ENCODE measurements at regions not wholly inside any gene's neighbourhood (a gene's known extent, or its start where the extent isn't known, plus 50 kb on each side); places are given as distances from the start of the nearest gene placed in this dataset.
"Not testable (repeated sequence)": the region's sequence is repeated elsewhere in the genome, so short reads cannot be mapped to it uniquely, and the experiment has no call there.

GRCh38 chrX:46226422-46226821 lies 318.8 kb downstream of the ZNF674 start:
- no peak for DNase-seq (ENCODE audit: low read depth)

GRCh38 chrX:46223499-46223898 lies 321.7 kb downstream of the ZNF674 start:
- not testable (repeated sequence) for DNase-seq (ENCODE audit: low read depth)

- no peak for DNase-seq (ENCODE audit: low read depth)
Observed at GRCh38 chrX:46220822-46221221, 324.4 kb downstream of the ZNF674 start.

- no peak for DNase-seq (ENCODE audit: low read depth)
Observed at GRCh38 chrX:46218373-46218772, 326.8 kb downstream of the ZNF674 start.

GRCh38 chrX:46216406-46216805 lies 328.8 kb downstream of the ZNF674 start:
- no peak for DNase-seq (ENCODE audit: low read depth)

GRCh38 chrX:46211079-46211478 lies 334.1 kb downstream of the ZNF674 start:
- no peak for DNase-seq (ENCODE audit: low read depth)

GRCh38 chrX:46209768-46210167 lies 335.5 kb downstream of the ZNF674 start:
- DNase-seq (ENCODE audit: low read depth), result no peak

GRCh38 chrX:46209037-46209436 lies 336.2 kb downstream of the ZNF674 start:
- no peak for DNase-seq (ENCODE audit: low read depth)

GRCh38 chrX:46208225-46208854 lies 336.9 kb downstream of the ZNF674 start:
- peak; percentile 47 for DNase-seq (ENCODE audit: low read depth)

- DNase-seq (ENCODE audit: low read depth), result no peak
Observed at GRCh38 chrX:46204721-46205422, 340.3 kb downstream of the ZNF674 start.

- peak; percentile 44 for DNase-seq (ENCODE audit: low read depth)
Observed at GRCh38 chrX:46202733-46203514, 342.3 kb downstream of the ZNF674 start.

- no peak for DNase-seq (ENCODE audit: low read depth)
Observed at GRCh38 chrX:46200413-46200812, 344.8 kb downstream of the ZNF674 start.

GRCh38 chrX:46198858-46199257 lies 346.4 kb downstream of the ZNF674 start:
- peak; percentile 34 for DNase-seq (ENCODE audit: low read depth)

GRCh38 chrX:46186811-46187106 lies 358.5 kb downstream of the ZNF674 start:
- not testable (repeated sequence) for DNase-seq (ENCODE audit: low read depth)

- no peak for DNase-seq (ENCODE audit: low read depth)
Observed at GRCh38 chrX:46185923-46186810, 359.1 kb downstream of the ZNF674 start.

- peak; percentile 18 for DNase-seq (ENCODE audit: low read depth)
Observed at GRCh38 chrX:46184749-46185148, 360.5 kb downstream of the ZNF674 start.

- peak; percentile 98 for DNase-seq (ENCODE audit: low read depth)
Observed at GRCh38 chrX:46180258-46180687, 364.9 kb downstream of the ZNF674 start.

GRCh38 chrX:46179748-46180147 lies 365.5 kb downstream of the ZNF674 start:
- no peak for DNase-seq (ENCODE audit: low read depth)

GRCh38 chrX:46178763-46179162 lies 366.5 kb downstream of the ZNF674 start:
- no peak for DNase-seq (ENCODE audit: low read depth)

GRCh38 chrX:46173159-46173558 lies 372.1 kb downstream of the ZNF674 start:
- DNase-seq (ENCODE audit: low read depth), result no peak

- not testable (repeated sequence) for DNase-seq (ENCODE audit: low read depth)
Observed at GRCh38 chrX:46171457-46171856, 373.8 kb downstream of the ZNF674 start.

GRCh38 chrX:46169808-46170207 lies 375.4 kb downstream of the ZNF674 start:
- no peak for DNase-seq (ENCODE audit: low read depth)

Data from LHCN-M2 (cell line).